Non-pigmented ciliary epithelial cell (primary cell): ENCODE measurements at regions not wholly inside any gene's neighbourhood (a gene's known extent, or its start where the extent isn't known, plus 50 kb on each side); places are given as distances from the start of the nearest gene placed in this dataset.
"Not testable (repeated sequence)": the region's sequence is repeated elsewhere in the genome, so short reads cannot be mapped to it uniquely, and the experiment has no call there.

Experiments
- DNase-seq: peaks from one replicate; pipeline ENCODE4 v3.0.0-alpha.2; 2010; ENCODE audit warnings: low read depth

DNA sequence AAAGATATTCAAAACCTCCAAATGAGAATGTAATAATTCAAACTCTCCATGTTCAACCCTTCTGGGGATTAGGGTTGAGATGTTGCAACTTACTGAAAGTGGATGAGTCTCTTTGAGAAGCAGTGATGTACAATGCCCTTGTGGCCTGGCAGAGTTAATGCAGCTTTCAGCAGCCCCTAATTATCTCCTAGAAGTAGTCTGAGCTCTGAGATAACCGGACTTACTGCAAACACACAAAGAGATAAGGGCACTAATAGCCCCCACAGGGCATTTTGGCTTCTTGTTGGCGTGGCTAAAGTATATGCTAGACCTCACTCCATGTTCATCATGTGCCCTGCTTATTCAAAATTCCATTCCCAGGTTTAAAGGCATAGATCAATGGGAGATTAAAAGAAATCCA, 404.7 kb downstream of the NEBL start:
- DNase-seq = no peak

DNA sequence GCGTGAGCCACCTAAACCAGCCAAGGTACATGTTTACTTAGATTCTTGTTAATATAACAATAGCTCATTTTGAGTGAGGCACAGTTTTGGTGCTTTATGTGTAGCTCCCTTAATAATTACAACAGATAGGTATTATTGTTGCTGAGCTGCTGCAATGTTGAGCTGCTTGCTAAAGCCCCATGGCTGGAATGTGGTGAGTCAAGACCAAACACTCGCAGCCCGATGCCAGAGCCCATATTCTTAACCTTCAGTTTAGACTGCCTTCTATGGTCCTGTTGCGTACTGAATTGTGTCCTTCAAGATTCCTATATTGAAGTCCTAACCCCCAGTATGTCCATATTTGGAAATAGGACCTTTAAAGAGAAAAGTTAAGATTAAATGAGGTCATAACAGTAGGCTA, 407.1 kb downstream of the NEBL start:
- no peak for DNase-seq

DNA sequence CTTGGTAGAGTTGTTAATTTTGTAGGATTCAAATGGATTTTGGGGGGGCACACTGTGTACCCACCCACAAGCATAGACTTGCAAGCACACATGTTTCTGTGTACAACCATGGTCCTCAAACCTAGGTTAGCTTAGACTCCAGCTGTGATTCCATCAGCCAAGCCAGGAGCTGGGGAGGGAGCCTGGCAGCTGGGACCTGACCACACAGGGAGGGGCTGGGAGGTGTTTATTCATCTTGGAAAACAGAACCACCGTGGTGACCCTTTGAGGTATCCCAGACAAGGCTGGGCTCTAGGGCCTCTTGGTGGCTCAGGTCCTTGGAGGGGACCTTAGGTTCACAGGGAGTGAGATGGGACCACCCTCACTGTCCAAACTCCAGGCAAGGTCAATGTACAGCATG, 410.3 kb downstream of the NEBL start:
- no peak for DNase-seq

DNA sequence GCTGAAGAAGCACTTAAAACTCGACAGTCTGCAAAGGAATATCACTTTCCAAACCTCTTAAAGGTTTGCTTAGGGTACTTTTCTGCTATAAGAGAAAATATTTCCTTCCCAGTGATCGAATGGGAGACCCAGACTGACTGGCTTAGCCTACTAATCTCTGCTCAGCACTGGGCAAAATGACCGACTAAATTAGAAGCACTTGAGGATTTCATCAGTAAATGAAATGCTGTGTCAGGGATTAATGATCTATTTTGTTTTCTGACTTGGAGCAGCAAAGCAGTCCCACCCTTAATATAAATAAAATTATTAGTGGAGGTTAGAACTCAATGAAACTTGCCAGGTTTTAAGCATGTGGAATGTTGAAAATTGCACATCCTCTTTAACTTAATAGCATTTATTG, 411.6 kb downstream of the NEBL start:
- DNase-seq = no peak

DNA sequence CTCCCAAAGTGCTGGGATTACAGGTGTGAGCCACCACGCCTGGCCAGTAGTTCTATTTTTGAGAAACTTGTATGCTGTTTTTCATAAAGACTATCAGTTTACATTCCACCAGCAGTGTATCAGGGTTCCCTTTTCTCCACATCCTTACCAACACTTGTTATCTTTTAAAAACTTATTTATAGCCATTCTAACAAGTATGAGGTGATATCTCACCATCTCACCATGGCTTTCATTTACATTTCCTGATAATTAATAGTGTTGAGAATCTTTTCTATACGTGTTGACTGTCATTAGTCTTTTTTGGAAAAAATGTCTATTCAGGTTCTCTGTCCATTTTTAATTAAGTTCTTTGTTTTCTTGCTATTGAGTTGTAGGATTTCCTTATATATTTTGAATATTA, 416.1 kb downstream of the NEBL start:
- DNase-seq = no peak

DNA sequence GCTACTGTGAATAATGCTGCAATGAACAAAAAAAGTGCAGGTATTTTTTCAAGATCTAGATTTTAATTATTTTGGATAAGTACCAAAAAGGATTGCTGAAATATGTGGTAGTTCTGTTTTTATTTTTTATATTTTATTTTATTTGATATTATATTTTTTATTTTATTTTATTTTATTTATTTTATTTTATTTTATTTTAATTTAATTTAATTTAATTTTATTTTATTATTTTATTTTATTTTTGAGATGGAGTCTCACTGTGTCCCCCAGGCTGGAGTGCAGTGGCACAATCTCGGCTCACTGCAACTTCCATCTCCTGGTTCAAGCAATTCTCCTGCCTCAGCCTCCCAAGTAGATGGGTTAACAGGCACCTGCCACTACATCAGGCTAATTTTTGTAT, 416.5 kb downstream of the NEBL start:
- not testable (repeated sequence) for DNase-seq

DNA sequence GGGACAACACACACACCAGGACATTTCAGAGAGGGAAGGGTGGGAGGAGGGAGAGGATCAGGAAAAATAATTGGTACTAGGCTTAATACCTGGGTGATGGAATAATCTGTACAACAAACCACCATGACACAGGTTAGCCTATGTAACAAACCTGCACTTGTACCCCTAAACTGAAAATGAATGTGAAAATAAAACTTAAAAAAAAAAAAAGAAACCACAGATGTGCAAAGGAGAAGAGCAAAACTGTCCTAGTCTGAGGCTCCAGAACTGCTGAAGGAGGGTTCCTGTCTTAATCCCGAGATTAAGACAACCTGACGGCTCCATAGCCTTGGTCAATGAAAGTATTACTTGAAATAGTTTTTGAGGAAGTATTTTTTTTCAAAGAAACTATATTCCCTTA, 423.0 kb downstream of the NEBL start:
- DNase-seq = no peak

DNA sequence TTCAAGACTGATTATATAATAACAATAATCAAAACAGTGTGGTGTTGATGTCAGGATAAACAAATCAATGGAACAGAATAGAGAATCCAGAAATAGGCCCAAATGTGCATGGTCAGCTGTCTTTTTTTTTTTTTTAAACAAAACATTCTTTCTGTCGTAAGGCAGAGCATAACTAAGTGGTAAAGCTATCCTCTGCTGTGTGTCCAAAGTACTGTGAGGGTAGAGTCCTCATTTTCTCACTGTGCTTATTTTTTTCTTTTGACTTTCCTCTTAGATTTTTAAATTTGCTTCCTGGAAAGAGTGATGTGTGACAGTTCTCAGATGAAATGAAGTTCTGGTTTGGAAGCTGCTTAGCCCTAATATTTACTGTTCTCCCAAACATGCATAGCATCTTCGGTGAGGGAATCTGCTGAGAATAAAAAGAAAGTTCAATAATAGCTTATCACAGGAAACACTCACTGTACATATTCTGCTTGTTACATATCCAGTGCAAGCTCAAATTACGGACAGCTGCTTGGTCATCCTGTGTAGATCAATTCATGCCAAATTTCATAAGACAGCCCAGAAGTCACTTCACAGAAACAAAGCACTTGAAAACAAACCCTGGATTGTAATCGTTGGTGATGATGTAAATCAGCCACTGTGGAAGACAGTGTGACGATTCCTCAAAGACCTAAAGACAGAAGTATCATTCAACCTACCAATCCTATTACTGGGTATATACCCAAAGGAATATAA, 423.9 kb downstream of the NEBL start:
- DNase-seq = no peak

DNA sequence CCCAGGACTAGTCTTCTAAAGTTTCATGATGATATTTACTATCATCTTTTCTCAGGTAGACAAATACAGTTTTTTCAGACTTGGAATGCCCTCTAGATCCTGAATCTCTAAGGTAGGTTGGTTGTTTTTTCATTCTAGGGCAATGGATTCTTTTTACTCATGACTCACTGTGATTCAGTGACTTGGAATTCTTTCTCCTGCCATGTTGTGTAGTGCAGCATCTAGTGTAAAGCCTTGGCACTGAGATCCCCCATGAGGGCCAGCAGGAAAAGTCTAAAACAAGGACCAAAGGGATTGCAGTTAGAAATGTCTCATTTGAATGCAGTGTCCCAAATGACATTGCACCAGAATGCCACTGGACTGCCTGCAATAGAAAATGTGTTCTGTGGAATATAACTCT, 430.4 kb downstream of the NEBL start:
- peak; percentile 20 for DNase-seq

DNA sequence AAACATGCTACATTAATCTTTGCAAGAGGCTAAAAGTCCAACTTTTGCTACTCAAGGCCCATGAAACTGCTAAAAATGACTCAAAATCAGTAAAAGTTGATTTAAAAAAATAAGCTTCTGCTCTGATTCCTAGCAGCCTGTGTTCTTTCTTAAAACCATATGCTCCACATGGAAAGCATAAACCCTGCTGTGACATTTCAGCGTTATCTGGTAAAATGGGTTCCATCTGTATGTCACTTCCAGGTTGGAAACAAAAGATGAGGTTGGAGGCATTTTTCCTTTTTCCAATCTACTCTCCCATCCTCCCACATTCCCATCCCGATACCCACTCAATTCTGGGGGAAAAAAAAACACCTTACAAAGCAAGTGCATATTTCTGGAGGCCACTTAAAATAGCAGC, 439.5 kb downstream of the NEBL start:
- no peak for DNase-seq

DNA sequence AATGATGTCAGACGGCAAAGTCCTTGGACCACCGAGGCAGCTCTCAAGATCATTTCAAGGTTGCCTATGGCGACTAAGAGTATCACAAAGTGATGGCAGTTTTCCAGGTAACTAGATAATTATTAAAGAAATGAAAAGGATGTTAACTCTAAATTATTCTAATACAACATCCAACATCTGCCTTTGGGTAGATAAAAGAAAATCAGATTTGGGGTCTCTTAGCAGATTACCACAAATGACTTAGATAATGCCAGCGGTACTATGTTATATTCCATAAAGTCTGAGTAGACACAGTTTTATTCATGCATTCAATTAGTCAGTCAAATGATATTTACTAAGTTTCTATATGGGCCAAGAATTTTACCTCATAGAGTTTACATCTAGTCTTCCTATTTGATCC, 441.3 kb downstream of the NEBL start:
- no peak for DNase-seq

DNA sequence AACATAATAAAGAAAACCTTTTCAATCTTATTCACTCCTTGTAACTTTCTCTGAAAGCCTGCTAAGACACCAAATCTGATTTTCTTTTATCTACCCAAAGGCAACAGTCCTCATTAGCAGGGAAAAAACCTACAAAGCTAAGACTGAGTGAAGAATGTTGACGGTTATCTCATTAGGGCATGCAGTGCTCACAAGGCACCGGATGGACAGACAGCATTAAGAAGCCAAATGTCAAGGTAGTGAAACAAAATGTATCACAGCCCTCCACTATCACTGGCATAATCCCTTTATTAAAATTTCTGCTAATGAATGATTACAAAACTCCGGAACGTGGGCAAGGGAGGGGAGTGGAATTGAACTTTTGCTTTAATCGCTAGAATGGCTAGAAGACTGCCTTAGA, 442.8 kb downstream of the NEBL start:
- no peak for DNase-seq

DNA sequence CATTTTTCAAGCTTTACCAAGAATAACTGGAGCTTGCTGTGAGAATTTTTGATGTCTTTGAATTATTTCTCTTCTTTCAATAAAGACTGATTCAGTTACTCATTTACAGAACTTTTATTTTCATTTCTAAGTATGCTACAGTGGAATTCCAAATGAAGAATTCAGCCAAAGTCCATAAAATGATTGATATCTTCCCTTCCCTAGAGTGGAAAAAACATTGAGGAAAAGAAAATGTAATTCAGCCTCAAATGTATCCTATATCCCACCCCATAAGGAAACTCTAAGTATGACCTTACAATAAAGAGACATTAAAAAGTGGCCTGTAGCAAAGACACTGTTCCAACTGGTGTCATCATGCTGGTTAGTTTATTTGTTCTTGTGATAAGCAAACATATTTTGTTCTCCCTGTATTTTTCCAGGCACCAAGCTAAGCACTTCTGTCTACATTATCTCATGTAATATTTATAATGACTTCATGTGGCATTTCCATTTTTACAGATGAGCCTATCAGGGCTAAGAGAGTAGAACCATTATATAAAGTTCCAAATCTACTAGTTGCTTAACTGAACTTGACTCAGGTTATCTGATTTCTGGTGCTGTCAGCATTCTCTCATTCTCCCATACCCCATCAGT, 450.4 kb downstream of the NEBL start:
- DNase-seq = no peak

DNA sequence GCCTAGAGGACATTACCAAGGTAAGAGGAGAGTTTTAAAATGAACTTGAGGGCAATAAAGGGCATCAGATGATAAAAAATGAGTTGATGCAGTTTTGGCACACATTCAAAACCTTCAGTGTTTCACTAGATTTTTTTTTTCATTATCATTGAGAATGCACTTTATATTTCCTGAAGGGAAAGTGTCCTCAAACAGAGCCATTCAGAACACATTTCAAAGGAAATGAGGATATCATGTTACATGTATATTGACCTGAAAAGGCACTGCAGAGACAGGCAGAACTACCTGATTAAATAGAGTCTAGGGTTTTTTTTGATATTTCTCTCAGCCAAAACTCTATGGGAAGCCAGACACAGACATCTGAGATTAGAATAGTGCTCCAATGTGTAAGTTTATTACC, 454.0 kb downstream of the NEBL start:
- DNase-seq = no peak

DNA sequence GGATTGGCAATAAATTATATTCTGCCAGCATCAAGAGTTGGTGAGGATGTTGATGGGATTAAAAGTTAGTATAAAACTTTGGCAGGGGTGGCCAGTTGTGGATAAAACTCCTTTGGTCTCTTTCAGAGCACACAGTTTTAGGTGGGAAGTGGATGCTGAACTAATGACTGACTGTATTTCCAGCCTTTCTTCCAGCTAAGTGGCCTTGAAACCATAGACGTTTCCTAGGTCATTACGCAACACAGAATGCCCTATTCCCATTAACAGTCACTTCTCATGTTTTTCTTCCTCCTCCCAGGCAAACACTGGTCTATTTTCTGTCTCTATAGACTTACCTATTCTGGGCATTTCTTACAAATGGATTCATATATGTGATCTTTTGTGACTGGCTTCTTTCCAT, 467.4 kb downstream of the NEBL start:
- DNase-seq = no peak

DNA sequence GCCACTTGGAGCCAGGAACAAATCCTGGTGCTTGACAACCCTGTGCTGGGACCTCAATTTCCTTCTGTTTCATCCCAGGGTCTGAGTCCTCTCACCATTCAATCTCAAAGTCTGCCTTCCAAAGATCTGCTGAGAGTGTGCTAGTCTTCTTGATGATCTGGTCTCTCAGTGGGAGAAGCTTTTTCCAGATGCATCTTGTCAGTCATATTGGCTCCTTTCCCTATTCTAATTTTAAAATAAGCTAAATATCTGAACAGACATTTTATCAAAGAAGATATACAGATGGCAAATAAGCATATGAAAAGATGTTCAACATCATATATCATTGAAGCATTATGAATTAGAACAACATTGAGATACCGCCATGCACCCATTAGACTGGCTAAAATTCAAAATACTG, 469.3 kb downstream of the NEBL start:
- no peak for DNase-seq

DNA sequence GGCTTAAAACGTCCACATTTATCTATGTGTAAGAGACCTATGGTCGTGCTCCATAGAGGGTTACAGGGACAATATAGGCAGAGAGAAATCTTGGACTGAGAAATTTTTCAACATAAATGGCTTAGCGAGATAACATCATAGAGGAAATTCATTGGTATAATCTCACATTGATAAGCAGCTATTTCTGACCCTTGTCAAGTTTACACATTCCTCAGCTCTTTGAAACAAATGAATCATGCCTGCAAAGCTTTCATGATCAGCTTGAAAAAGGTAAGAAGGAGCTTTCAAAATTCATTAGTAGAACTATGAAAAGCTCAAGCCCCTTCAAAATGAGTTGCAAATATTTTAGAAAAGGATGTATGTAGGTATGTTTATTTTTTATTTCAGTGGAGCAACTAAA, 478.8 kb downstream of the NEBL start:
- DNase-seq = no peak

DNA sequence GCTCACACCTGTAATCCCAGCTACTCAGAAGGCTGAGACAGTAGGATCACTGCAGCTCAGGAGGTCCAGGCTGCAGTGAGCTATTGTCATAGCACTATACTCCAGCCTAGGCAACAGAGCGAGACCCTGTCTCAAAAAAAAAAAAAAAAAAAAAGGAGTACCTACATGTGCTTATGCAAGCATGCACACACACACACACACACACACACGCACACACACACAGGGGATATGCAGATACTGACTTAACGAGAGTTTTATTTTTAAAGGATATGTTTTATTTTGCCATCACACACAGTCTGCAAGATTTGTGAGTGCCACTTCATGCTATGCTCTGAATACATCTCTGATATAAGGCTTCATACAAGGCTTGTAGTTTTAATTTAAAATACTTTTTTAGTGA, 479.3 kb downstream of the NEBL start:
- DNase-seq = no peak

DNA sequence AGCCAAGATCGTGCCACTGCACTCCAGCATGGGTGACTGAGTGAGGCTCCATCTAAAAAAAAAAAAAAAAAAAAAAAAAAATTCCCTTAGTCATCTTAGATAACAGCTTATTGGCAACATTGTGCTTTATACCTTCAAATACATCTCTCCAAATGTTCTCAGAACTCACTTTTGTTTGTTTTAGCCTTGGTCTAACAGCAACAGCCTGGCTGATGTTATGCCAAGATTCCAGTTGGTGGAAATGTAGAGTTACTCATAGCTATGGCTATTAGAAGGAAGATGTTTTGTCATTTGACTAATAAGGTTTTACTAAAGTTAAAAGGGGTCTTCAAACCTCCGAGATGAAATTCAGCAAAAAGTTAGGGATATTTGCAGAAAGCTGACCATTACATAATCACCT, 481.4 kb downstream of the NEBL start:
- DNase-seq = no peak

DNA sequence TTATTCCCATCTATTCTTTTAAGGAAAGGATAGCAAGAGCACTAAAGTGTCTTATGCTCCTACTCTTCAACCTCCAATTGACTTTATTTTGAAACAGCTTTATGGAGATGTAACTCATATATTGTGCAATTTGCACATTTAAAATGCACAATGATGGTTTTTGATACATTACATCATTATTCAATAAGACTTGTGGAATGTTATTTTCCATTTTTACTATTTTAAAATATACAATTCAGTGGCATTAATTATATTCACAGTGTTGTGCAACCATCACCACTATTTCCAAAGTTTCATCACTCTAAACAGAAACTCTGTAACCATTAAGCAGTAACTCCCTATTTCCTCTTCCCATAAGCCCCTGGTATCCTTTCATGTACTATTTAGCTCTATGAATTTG, 489.8 kb downstream of the NEBL start:
- no peak for DNase-seq

DNA sequence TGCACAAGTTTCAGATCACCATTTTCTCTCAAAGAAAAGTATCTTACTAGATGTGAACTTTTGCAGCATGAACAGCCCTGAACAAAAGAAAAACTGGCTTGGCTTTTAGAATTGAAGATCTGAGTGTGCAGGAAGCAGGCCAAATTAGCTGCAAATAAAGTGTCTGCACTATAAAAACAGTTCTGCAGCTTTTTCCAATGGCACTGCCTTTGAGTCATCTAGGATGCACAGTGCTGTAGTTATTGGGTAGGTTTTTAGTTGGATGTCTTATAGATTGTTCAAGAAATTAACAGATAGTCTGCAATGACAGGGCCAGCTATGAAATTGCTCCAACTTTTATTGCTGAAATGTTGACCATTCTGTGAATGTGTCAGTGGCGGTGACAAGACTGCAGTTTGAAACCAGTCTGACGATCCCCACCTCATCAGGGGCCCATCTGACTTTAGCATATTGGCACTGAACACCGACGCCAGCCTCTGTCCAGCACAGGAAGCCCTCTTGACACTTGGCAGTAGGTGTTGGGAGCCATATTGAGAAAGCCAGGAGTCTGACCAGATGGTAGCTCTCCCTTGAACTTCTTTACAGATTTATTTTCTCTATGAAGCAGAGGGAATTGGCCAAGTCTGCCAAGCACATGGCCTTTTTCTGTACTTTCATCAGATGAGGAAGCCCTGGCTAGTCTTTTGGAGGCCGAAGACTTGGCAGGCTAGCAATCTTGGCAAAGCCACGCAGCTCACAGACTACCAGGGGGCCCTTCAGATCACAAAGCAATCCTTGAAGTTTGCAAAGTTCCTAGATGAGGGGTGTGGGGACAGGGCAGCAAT, 490.6 kb downstream of the NEBL start:
- no peak for DNase-seq

DNA sequence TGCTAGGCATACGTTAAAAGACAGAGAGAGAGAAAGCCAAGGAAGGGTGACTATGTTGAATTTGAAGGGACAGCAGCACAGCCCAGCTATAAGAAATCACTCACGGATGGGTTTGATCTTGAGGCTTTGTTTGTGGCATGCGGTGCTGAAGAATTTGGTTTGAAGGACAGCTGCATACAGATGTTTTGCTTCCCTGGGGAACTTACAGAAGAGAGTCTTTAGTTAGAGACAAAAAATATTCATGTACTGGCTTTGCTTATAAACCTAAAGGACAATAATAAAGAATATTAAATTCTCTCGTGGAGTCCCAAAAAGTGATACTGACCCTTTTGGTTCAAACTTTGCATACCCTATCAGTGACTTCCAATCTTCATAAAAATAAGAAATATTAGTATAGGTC, 491.4 kb downstream of the NEBL start:
- DNase-seq = no peak

DNA sequence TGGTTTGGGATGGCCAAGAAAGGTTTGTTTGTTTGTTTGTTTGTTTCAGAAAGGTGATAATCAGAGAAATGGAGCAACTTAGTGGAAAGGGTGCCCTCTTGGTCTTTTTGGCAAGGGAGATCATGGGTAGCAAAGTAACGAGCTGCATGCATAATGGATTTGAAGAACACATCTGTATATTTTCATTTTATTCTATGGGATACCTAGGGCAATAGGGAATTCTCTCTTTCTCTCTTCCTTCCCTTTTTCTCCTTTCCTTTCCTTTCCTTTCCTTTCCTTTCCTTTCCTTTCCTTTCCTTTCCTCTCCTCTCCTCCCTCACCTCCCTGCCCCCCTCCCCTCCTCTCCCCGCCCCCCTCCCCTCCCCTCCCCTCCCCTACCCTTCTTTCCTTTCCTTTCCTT, 492.1 kb downstream of the NEBL start:
- DNase-seq = no peak
